GM10266 (cell line): ENCODE measurements at regions not wholly inside any gene's neighbourhood (a gene's known extent, or its start where the extent isn't known, plus 50 kb on each side); places are given as distances from the start of the nearest gene placed in this dataset.

Source experiments
- DNase-seq: peaks from one replicate; pipeline ENCODE4 v3.0.0; 2012; ENCODE audit errors: extremely low spot score
- CTCF ChIP-seq: IDR thresholded peaks from 2 replicates; pipeline ENCODE4 v1.5.1; 2012; ENCODE audit warnings: mild to moderate bottlenecking, low read depth; ENCODE audit not compliant: control insufficient read depth, insufficient read depth; ENCODE audit errors: missing control alignments

DNA sequence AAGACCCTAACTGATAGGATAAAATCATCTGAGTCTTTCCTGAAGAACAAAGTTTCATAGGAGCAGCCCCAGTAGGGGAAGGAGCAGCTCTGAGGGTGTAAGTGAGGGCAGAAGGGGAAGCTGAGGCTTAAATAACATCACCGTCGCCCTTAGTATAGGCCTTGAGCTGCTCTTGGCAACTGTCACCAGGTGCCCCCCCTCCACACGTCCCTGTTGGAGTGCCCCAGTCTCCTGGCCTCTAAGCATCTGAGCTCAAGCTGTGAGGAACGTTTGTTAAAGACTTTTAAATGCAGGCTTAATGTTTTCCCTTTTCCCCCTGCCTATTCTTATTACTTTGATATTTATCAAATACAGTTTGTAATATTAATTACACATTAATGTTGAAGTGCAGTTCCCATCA, 170.6 kb downstream of the ZIC5 start:
- TF ChIP-seq CTCF: no peak
- no peak for DNase-seq

DNA sequence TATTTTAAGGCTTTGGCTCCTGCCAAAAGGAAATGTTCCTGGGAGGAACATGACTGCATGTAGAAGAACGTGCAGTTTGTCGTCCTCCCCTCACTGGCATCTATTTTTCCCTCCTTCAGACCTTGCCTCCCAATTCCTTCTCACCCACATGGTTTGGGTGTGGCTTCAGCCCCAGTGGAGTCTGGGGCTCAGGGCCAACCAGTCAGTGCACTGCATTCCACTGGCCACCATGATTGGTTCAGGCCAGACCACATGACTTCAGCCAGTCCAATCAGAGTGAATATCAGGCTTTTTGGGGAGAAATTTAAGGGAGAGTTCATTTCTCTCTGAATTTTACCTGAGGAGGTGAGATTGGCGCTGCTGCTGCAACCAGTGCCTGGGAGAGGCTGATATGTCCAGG, 171.6 kb downstream of the ZIC5 start:
- no peak for DNase-seq

DNA sequence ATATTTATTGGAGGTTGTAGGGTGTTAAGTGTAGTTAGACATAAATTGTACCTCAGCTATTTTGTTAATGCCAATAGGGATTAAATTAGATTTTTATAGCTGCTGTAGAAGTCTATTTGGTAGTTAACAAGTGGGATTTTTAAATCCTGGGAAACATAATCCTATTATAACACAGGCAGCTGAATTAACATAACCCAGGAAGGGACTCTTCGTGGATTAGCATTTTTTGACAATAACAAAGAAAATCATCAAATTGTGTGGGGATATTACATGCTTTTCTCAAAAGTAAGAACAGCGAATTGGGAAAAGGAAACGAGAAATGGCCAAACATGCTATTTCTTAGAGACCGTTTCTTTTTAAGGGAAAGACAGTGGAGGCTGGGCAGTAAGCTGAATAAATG, 172.8 kb downstream of the ZIC5 start:
- TF ChIP-seq CTCF: no peak

More for the DNA sequence above, 171.6 kb downstream of the ZIC5 start:
- TF ChIP-seq CTCF: no peak

DNA sequence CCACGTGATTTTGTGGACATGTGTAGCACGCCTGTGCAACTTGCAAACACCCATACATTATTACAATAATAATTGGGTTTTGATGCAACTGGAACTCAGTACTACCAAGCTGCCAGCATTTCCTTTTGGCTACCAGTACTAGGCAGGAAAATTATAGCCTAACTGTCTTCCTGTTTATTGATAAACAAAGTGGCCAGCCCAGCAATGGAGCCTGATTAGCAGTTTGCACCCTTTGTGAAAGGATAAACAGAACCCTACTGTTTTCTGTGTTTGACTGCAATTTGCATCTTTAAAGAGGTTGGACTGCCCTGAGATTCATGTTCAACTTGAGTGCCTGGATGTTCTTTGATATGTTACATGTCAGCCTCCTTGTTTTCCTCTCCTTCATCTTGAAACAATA, 173.9 kb downstream of the ZIC5 start:
- no peak for TF ChIP-seq CTCF
- no peak for DNase-seq

More for the DNA sequence above, 172.8 kb downstream of the ZIC5 start:
- DNase-seq: no peak

GRCh38 chr13:99796175-99796819, 175.3 kb downstream of the ZIC5 start:
- DNase-seq: no peak
- no peak for TF ChIP-seq CTCF

DNA sequence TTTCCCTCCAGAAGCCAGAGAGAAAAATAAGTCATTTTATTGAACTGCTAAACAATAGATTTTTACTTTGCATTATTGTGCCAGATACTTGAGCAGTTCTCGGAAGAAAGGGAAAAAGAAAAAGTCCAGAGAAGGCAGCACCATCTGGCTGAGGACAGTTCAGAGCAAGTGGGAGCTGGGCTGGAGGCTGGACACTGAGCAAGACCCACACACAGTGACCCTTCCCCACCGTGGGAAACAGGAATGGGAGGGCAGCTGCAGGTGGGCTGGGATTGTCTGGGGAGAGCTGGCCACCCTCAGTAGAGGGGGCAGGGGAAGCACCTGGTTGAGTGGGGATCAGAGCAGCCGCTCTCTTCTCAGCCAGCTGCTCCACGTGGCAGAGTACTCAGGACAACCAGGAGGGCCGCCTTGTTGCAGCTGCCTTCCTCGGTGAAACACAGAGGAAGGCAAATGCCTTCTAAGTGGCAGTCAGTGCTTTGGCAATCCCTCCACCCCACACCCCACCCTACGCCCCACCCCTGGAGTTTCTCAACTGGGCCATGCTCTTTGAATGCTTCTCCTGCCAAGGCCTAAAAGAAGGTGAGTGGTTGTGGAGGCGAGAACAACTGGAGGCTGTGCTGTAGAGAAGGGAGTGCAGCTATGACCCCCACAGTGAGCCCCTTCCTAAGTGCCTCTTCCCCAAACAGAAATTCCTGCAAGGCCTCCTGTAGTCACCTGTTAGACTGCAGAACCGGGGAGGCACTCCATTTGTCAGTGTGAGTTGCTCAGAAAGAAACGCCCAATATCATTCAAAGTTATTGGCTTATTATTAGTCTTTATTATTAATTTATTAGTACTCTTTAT, 179.3 kb downstream of the ZIC5 start:
- DNase-seq: no peak

More for the DNA sequence above, 179.3 kb downstream of the ZIC5 start:
- no peak for TF ChIP-seq CTCF
